Left kidney (tissue), 1 donor: ENCODE measurements at regions not wholly inside any gene's neighbourhood (a gene's known extent, or its start where the extent isn't known, plus 50 kb on each side); places are given as distances from the start of the nearest gene placed in this dataset.
A peak's percentile ranks its signal among the peaks of the same experiment; 100 is the strongest.
"Not testable (repeated sequence)": the region's sequence is repeated elsewhere in the genome, so short reads cannot be mapped to it uniquely, and the experiment has no call there.

Experiments
- DNase-seq: peaks from one replicate; pipeline ENCODE4 v3.0.0-alpha.2; 2013

- not testable (repeated sequence) for DNase-seq
These were observed 246.4 kb downstream of the BCL2L11 start for GRCh38 chr2:111367080-111367479.

GRCh38 chr2:111367871-111368270, 247.2 kb downstream of the BCL2L11 start:
- DNase-seq = not testable (repeated sequence)

GRCh38 chr2:111368288-111368687, 247.6 kb downstream of the BCL2L11 start:
- not testable (repeated sequence) for DNase-seq

GRCh38 chr2:111373060-111373459, 252.3 kb downstream of the BCL2L11 start:
- DNase-seq = not testable (repeated sequence)

GRCh38 chr2:111373989-111374388, 253.3 kb downstream of the BCL2L11 start:
- not testable (repeated sequence) for DNase-seq

GRCh38 chr2:111374734-111375133, 254.0 kb downstream of the BCL2L11 start:
- not testable (repeated sequence) for DNase-seq

GRCh38 chr2:111375320-111375883, 254.7 kb downstream of the BCL2L11 start:
- DNase-seq = not testable (repeated sequence)

- not testable (repeated sequence) for DNase-seq
These were observed 255.7 kb downstream of the BCL2L11 start for GRCh38 chr2:111376272-111376970.

GRCh38 chr2:111376971-111377352, 256.2 kb downstream of the BCL2L11 start:
- peak; percentile 11 for DNase-seq

GRCh38 chr2:111377386-111377959, 256.8 kb downstream of the BCL2L11 start:
- not testable (repeated sequence) for DNase-seq

- not testable (repeated sequence) for DNase-seq
These were observed 257.6 kb downstream of the BCL2L11 start for GRCh38 chr2:111378348-111378747.

- not testable (repeated sequence) for DNase-seq
These were observed 260.2 kb downstream of the BCL2L11 start for GRCh38 chr2:111380733-111381439.

GRCh38 chr2:111381530-111382306, 261.0 kb downstream of the BCL2L11 start:
- not testable (repeated sequence) for DNase-seq

GRCh38 chr2:111382507-111382906, 261.8 kb downstream of the BCL2L11 start:
- not testable (repeated sequence) for DNase-seq

- not testable (repeated sequence) for DNase-seq
These were observed 262.6 kb downstream of the BCL2L11 start for GRCh38 chr2:111383311-111383710.

GRCh38 chr2:111385226-111385957, 264.7 kb downstream of the BCL2L11 start:
- DNase-seq = not testable (repeated sequence)

GRCh38 chr2:111390605-111391004, 269.9 kb downstream of the BCL2L11 start:
- DNase-seq = not testable (repeated sequence)

GRCh38 chr2:111395350-111396128, 274.8 kb downstream of the BCL2L11 start:
- peak; percentile 20 for DNase-seq

- not testable (repeated sequence) for DNase-seq
These were observed 280.0 kb downstream of the BCL2L11 start for GRCh38 chr2:111400598-111401253.
